ENCODE measurements at regions not wholly inside any gene's neighbourhood (a gene's known extent, or its start where the extent isn't known, plus 50 kb on each side); places are given as distances from the start of the nearest gene placed in this dataset.
"Not testable (repeated sequence)": the region's sequence is repeated elsewhere in the genome, so short reads cannot be mapped to it uniquely, and the experiment has no call there.

GRCh38 chr1:85520826-85521820, 56.2 kb upstream of the DDAH1 start:
- peak; percentile 61 for DNase-seq (ENCODE audit: low read depth)

- not testable (repeated sequence) for DNase-seq (ENCODE audit: low read depth)
Observed at GRCh38 chr1:85522458-85522857, 57.5 kb upstream of the DDAH1 start.

GRCh38 chr1:85523061-85523460, 57.5 kb upstream of the CCN1 start:
- DNase-seq (ENCODE audit: low read depth): not testable (repeated sequence)

- peak; percentile 38 for DNase-seq (ENCODE audit: low read depth)
Observed at GRCh38 chr1:85524281-85524886, 56.2 kb upstream of the CCN1 start.

GRCh38 chr1:85525591-85525991, 55.0 kb upstream of the CCN1 start:
- DNase-seq (ENCODE audit: low read depth): not testable (repeated sequence)

- DNase-seq (ENCODE audit: low read depth): not testable (repeated sequence)
Observed at GRCh38 chr1:85526216-85526615, 54.3 kb upstream of the CCN1 start.

- DNase-seq (ENCODE audit: low read depth): peak; percentile 45
Observed at GRCh38 chr1:85527145-85527544, 53.4 kb upstream of the CCN1 start.

Data from stromal cell of bone marrow (primary cell).